ENCODE measurements at regions not wholly inside any gene's neighbourhood (a gene's known extent, or its start where the extent isn't known, plus 50 kb on each side); places are given as distances from the start of the nearest gene placed in this dataset.

GRCh38 chr2:62404913-62405312, 101.1 kb downstream of the TMEM17 start:
- no peak overlapping the region for H3K4me3 Mint-ChIP-seq
- no peak overlapping the region for H3K4me2 ChIP-seq (replicated peaks; ENCODE audit: low read depth, low read length, poor library complexity, severe bottlenecking)
- DNase-seq (no peak), ATAC-seq (ENCODE audit: low read depth) (no peak)
- H3K9me3 Mint-ChIP-seq (ENCODE audit: insufficient read depth), result no peaks in the 10 kb centered on the region
- no peaks in the 10 kb centered on the region for H3K36me3 ChIP-seq (replicated peaks in 1 of 2; ENCODE audit: control extremely low read depth in 1 of 2, control insufficient read depth in 1 of 2, extremely low read depth in 1 of 2, insufficient read depth in 2 of 2, low read length in 1 of 2)
- H3K27me3 Mint-ChIP-seq, result no peaks in the 10 kb centered on the region
- H3K27me3 ChIP-seq (replicated peaks in 1 of 4; ENCODE audit: control extremely low read depth in 1 of 4, control insufficient read depth in 3 of 4, insufficient read depth in 4 of 4, low read length in 3 of 4), result no peaks in the 10 kb centered on the region
- H3K79me2 ChIP-seq (ENCODE audit: control insufficient read depth, insufficient read depth, low read length), result no peaks in the 10 kb centered on the region
- H3K4me3 ChIP-seq (ENCODE audit: control extremely low read depth in 1 of 5, extremely low read depth in 1 of 5, insufficient read depth in 1 of 5, low read depth in 2 of 5, low read length in 4 of 5), result no peak overlapping the region
- H3K9me3 ChIP-seq (ENCODE audit: control extremely low read depth in 1 of 3, control insufficient read depth in 2 of 3, insufficient read depth in 1 of 3, low read length in 2 of 3), result peaks cover 0 to 3% (median 0%) of the 10 kb centered on the region in 3 donors
- H3K9ac ChIP-seq (ENCODE audit: low read length), result no peak overlapping the region
- CTCF ChIA-PET, result interaction anchor here (0.9 to 1.6 kb wide), 2 partner anchors 411 to 486 kb away, joined by 3 to 4 read pairs; no protein-coding TSS in a partner anchor
- 51% methylated on average over 5 of the region's 5 CpGs for WGBS (ENCODE audit: insufficient coverage)
- no peak overlapping the region for H3K27ac Mint-ChIP-seq
- no peak overlapping the region for H3K27ac ChIP-seq (ENCODE audit: low read length in 2 of 2)
- TF ChIP-seq EZH2 (IDR thresholded peaks at IDR 0.05; ENCODE audit: borderline replicate concordance, insufficient read depth, low read depth, low read length, poor library complexity, severe bottlenecking), result no peak
- no peak for TF ChIP-seq CTCF (IDR thresholded peaks at IDR 0.05)
- intact Hi-C loops (cut with micrococcal nuclease), result no loop called here
- no peaks in the 10 kb centered on the region for H4K20me1 ChIP-seq (ENCODE audit: control insufficient read depth, insufficient read depth, low read length, poor library complexity, severe bottlenecking)
- no peaks in the 10 kb centered on the region for H3K4me1 ChIP-seq (ENCODE audit: control insufficient read depth in 2 of 2, insufficient read depth in 2 of 2, low read length in 2 of 2)
- POLR2A ChIA-PET, result no interaction called here
- H2AFZ ChIP-seq (ENCODE audit: insufficient read depth, low read depth, low read length, poor library complexity, severe bottlenecking), result no peak overlapping the region
- no peaks in the 10 kb centered on the region for H3K4me1 Mint-ChIP-seq

GRCh38 chr2:62402156-62402555, 103.8 kb downstream of the TMEM17 start:
- Histone ChIP-seq H3K4me3 (ENCODE audit: control extremely low read depth in 1 of 5, extremely low read depth in 1 of 5, insufficient read depth in 1 of 5, low read depth in 2 of 5, low read length in 4 of 5) (no peak overlapping the region), H3K9ac (ENCODE audit: low read length) (no peak overlapping the region), H3K27me3 (replicated peaks in 1 of 4; ENCODE audit: control extremely low read depth in 1 of 4, control insufficient read depth in 3 of 4, insufficient read depth in 4 of 4, low read length in 3 of 4) (no peaks in the 10 kb centered on the region), H2AFZ (ENCODE audit: insufficient read depth, low read depth, low read length, poor library complexity, severe bottlenecking) (no peak overlapping the region), H3K36me3 (replicated peaks in 1 of 2; ENCODE audit: control extremely low read depth in 1 of 2, control insufficient read depth in 1 of 2, extremely low read depth in 1 of 2, insufficient read depth in 2 of 2, low read length in 1 of 2) (no peaks in the 10 kb centered on the region), H3K9me3 (ENCODE audit: control extremely low read depth in 1 of 3, control insufficient read depth in 2 of 3, insufficient read depth in 1 of 3, low read length in 2 of 3) (peaks cover 0 to 3% (median 0%) of the 10 kb centered on the region in 3 donors), H4K20me1 (ENCODE audit: control insufficient read depth, insufficient read depth, low read length, poor library complexity, severe bottlenecking) (no peaks in the 10 kb centered on the region), H3K4me2 (replicated peaks; ENCODE audit: low read depth, low read length, poor library complexity, severe bottlenecking) (no peak overlapping the region), H3K79me2 (ENCODE audit: control insufficient read depth, insufficient read depth, low read length) (no peaks in the 10 kb centered on the region), H3K4me1 (ENCODE audit: control insufficient read depth in 2 of 2, insufficient read depth in 2 of 2, low read length in 2 of 2) (peaks cover 10 to 14% of the 10 kb centered on the region in 2 donors), H3K27ac (ENCODE audit: low read length in 2 of 2) (no peak overlapping the region)
- ATAC-seq (ENCODE audit: low read depth) (no peak), DNase-seq (no peak)
- intact Hi-C loops (cut with micrococcal nuclease), result no loop called here
- H3K4me3 Mint-ChIP-seq, result no peak overlapping the region
- TF ChIP-seq EZH2 (IDR thresholded peaks at IDR 0.05; ENCODE audit: borderline replicate concordance, insufficient read depth, low read depth, low read length, poor library complexity, severe bottlenecking) (no peak), CTCF (IDR thresholded peaks at IDR 0.05) (no peak)
- ChIA-PET CTCF (interaction anchor here (0.5 to 0.7 kb wide), 2 partner anchors 9 to 145 kb away, joined by 3 read pairs; no protein-coding TSS in a partner anchor), POLR2A (no interaction called here)
- H3K27ac Mint-ChIP-seq, result no peak overlapping the region
- no peaks in the 10 kb centered on the region for H3K9me3 Mint-ChIP-seq (ENCODE audit: insufficient read depth)
- WGBS (ENCODE audit: insufficient coverage), result 100% methylated on average over 2 of the region's 3 CpGs
- peaks cover 10% of the 10 kb centered on the region for H3K4me1 Mint-ChIP-seq
- no peaks in the 10 kb centered on the region for H3K27me3 Mint-ChIP-seq

All from B cell (primary cell).